PC-9 (cell line): ENCODE measurements at regions not wholly inside any gene's neighbourhood (a gene's known extent, or its start where the extent isn't known, plus 50 kb on each side); places are given as distances from the start of the nearest gene placed in this dataset.

Source experiments
- BruUV-seq: library from RNA; stranded (reverse); fragments of 400-500 nt; replicated peaks from 2 replicates; lab custom pipeline; 2021; lab: Mats Ljungman, UMichigan
- CTCF ChIA-PET: fragments of 300-600 bp; sonication (Branson Sonifier 250); formaldehyde crosslinking; loops from one replicate; lab custom pipeline; 2022; ENCODE audit warnings: antibody characterized with exemption; lab: Charles Lee
- POLR2A ChIA-PET: fragments of 300-600 bp; sonication (Branson Sonifier 250); formaldehyde crosslinking; loops from one replicate; lab custom pipeline; 2022; ENCODE audit warnings: antibody characterized with exemption; ENCODE audit not compliant: unreplicated experiment; lab: Charles Lee
- DNase-seq, 2 experiments: peaks; one replicate each; pipeline versions ENCODE4 v3.0.0 to v3.0.0-alpha.2; 2015 to 2022; ENCODE audit warnings: mixed read lengths in 1 of 2
- H2AFZ ChIP-seq: fragments of 200-600 bp; sonication (generic); 2 replicates; pipeline ENCODE4 v1.8.1; 2017; ENCODE audit warnings: antibody characterized with exemption
- H3F3A ChIP-seq: fragments of 200-600 bp; sonication (generic); 2 replicates; pipeline ENCODE4 v1.8.1; 2017; ENCODE audit warnings: antibody characterized with exemption, mild to moderate bottlenecking, low read depth; ENCODE audit not compliant: insufficient read depth
- H3K27ac ChIP-seq: fragments of 200-600 bp; sonication (generic); 2 replicates; pipeline ENCODE4 v1.6.1; 2016; ENCODE audit warnings: mixed run types
- H3K27me3 ChIP-seq: fragments of 200-600 bp; sonication (generic); 2 replicates; pipeline ENCODE4 v1.6.1; 2016; ENCODE audit warnings: low read depth, mixed run types; ENCODE audit not compliant: insufficient read depth
- H3K36me3 ChIP-seq: fragments of 200-600 bp; sonication (generic); 2 replicates; pipeline ENCODE4 v1.6.1; 2016; ENCODE audit warnings: low read depth, mixed run types
- H3K4me1 ChIP-seq: fragments of 200-600 bp; sonication (generic); replicated peaks from 2 replicates; pipeline ENCODE4 v1.6.1; 2016; ENCODE audit warnings: mixed run types; ENCODE audit not compliant: insufficient read depth
- H3K4me2 ChIP-seq: fragments of 200-600 bp; sonication (generic); 2 replicates; pipeline ENCODE4 v1.6.1; 2017; ENCODE audit warnings: mixed run types
- H3K4me3 ChIP-seq: fragments of 200-600 bp; sonication (generic); 2 replicates; pipeline ENCODE4 v1.6.1; 2016; ENCODE audit warnings: mixed run types
- H3K79me2 ChIP-seq: fragments of 200-600 bp; sonication (generic); 2 replicates; pipeline ENCODE4 v1.6.1; 2017; ENCODE audit warnings: low read depth, mixed run types
- H3K9me2 ChIP-seq: fragments of 200-600 bp; sonication (generic); 2 replicates; pipeline ENCODE4 v1.8.1; 2017; ENCODE audit warnings: mild to moderate bottlenecking; ENCODE audit not compliant: insufficient read depth
- H3K9me3 ChIP-seq: fragments of 200-600 bp; sonication (generic); 2 replicates; pipeline ENCODE4 v1.8.1; 2016; ENCODE audit warnings: low read depth; ENCODE audit not compliant: insufficient read depth
- H4K20me1 ChIP-seq: fragments of 200-600 bp; sonication (generic); 2 replicates; pipeline ENCODE4 v1.8.1; 2017; ENCODE audit not compliant: insufficient read depth
- CTCF ChIP-seq: fragments of 200-600 bp; sonication (generic); conservative IDR thresholded peaks from 2 replicates; pipeline ENCODE4 v1.6.1; 2017; ENCODE audit warnings: mixed run types, antibody characterized with exemption, mild to moderate bottlenecking, moderate library complexity
- EZH2 ChIP-seq: fragments of 200-600 bp; sonication (generic); IDR thresholded peaks from 2 replicates; pipeline ENCODE4 v1.8.0; 2017; ENCODE audit warnings: antibody characterized with exemption, low read depth
- intact Hi-C: fragments of 100-400 bp; cut with micrococcal nuclease; formaldehyde crosslinking; loops from one replicate; pipeline ENCODE4 v1.10.0; 2022; ENCODE audit not compliant: unreplicated experiment

- CTCF ChIA-PET, result no interaction called here
- TF ChIP-seq EZH2 (no peak), CTCF (no peak)
- Histone ChIP-seq H3K4me1 (no peaks in the 10 kb centered on the region), H3K27ac (no peak overlapping the region), H3K27me3 (no peaks in the 10 kb centered on the region), H2AFZ (no peak overlapping the region), H3K4me2 (no peak overlapping the region), H3K4me3 (no peak overlapping the region), H3K9me3 (no peaks in the 10 kb centered on the region), H3K79me2 (no peaks in the 10 kb centered on the region), H4K20me1 (no peaks in the 10 kb centered on the region), H3F3A (no peaks in the 10 kb centered on the region), H3K36me3 (no peaks in the 10 kb centered on the region), H3K9me2 (no peaks in the 10 kb centered on the region)
- no peak for DNase-seq
- BruUV-seq, result no TSS peak
- intact Hi-C loops, result no loop called here
- POLR2A ChIA-PET, result no interaction called here
Measured at GRCh38 chr15:70358871-70359647, 261.3 kb upstream of the TLE3 start.

- no peaks in the 10 kb centered on the region for H3K79me2 ChIP-seq
- H3F3A ChIP-seq, result no peaks in the 10 kb centered on the region
- no peak for DNase-seq
- H2AFZ ChIP-seq, result no peak overlapping the region
- no TSS peak for BruUV-seq
- no peaks in the 10 kb centered on the region for H4K20me1 ChIP-seq
- no peaks in the 10 kb centered on the region for H3K36me3 ChIP-seq
- no peaks in the 10 kb centered on the region for H3K9me3 ChIP-seq
- no peaks in the 10 kb centered on the region for H3K27me3 ChIP-seq
- ChIA-PET POLR2A (no interaction called here), CTCF (no interaction called here)
- H3K4me2 ChIP-seq, result no peak overlapping the region
- intact Hi-C loops, result no loop called here
- no peak overlapping the region for H3K27ac ChIP-seq
- H3K4me1 ChIP-seq, result no peaks in the 10 kb centered on the region
- H3K9me2 ChIP-seq, result no peaks in the 10 kb centered on the region
- H3K4me3 ChIP-seq, result no peak overlapping the region
- TF ChIP-seq EZH2, result no peak
- TF ChIP-seq CTCF, result no peak
Measured at GRCh38 chr15:70358011-70358819, 260.5 kb upstream of the TLE3 start.

GRCh38 chr15:70357453-70357852 is 259.7 kb upstream of the TLE3 start:
- Histone ChIP-seq H3K27ac (no peak overlapping the region), H3K9me2 (no peaks in the 10 kb centered on the region), H3F3A (no peaks in the 10 kb centered on the region), H4K20me1 (no peaks in the 10 kb centered on the region), H3K9me3 (no peaks in the 10 kb centered on the region), H3K36me3 (no peaks in the 10 kb centered on the region), H3K4me3 (no peak overlapping the region), H3K79me2 (no peaks in the 10 kb centered on the region), H3K27me3 (no peaks in the 10 kb centered on the region), H3K4me2 (no peak overlapping the region), H2AFZ (no peak overlapping the region), H3K4me1 (no peaks in the 10 kb centered on the region)
- DNase-seq, result no peak
- intact Hi-C loops, result no loop called here
- no TSS peak for BruUV-seq
- TF ChIP-seq CTCF, result no peak
- TF ChIP-seq EZH2, result no peak
- POLR2A ChIA-PET, result no interaction called here
- CTCF ChIA-PET, result no interaction called here
